Stimulated activated CD4-positive, alpha-beta T cell treated with anti-CD3 and anti-CD28 coated beads, Interleukin-1b, Interleukin-23, amount 100 ng/mL, for 4 hours (primary cell): ENCODE measurements at regions not wholly inside any gene's neighbourhood (a gene's known extent, or its start where the extent isn't known, plus 50 kb on each side); places are given as distances from the start of the nearest gene placed in this dataset.

Experiments used
- DNase-seq, 2 donors: peaks; one replicate each; pipeline ENCODE4 v3.0.0-alpha.2; 2020; ENCODE audit warnings: low read depth in 2 of 2

- no peak for DNase-seq
Observed at GRCh38 chr6:140908505-140908904, 1224.2 kb upstream of the GJE1 start.

GRCh38 chr6:140907235-140907634 is 1225.5 kb upstream of the GJE1 start:
- DNase-seq: no peak

- no peak for DNase-seq
Observed at GRCh38 chr6:140905724-140906123, 1227.0 kb upstream of the GJE1 start.

- DNase-seq: no peak
Observed at GRCh38 chr6:140905050-140905449, 1227.7 kb upstream of the GJE1 start.

GRCh38 chr6:140897804-140898573 is 1234.7 kb upstream of the GJE1 start:
- no peak for DNase-seq

- no peak for DNase-seq
Observed at GRCh38 chr6:140897349-140897748, 1235.4 kb upstream of the GJE1 start.

- no peak for DNase-seq
Observed at GRCh38 chr6:140893432-140893831, 1239.3 kb upstream of the GJE1 start.

- DNase-seq: no peak
Observed at GRCh38 chr6:140879946-140880345, 1252.8 kb upstream of the GJE1 start.

- DNase-seq: no peak
Observed at GRCh38 chr6:140874066-140874465, 1258.7 kb upstream of the GJE1 start.

- DNase-seq: no peak
Observed at GRCh38 chr6:140872885-140873284, 1259.8 kb upstream of the GJE1 start.

GRCh38 chr6:140871911-140872310 is 1260.8 kb upstream of the GJE1 start:
- no peak for DNase-seq

GRCh38 chr6:140867336-140867735 is 1265.4 kb upstream of the GJE1 start:
- DNase-seq: no peak

GRCh38 chr6:140858381-140858971 is 1274.2 kb upstream of the GJE1 start:
- no peak for DNase-seq

- DNase-seq: no peak
Observed at GRCh38 chr6:140857739-140858380, 1274.9 kb upstream of the GJE1 start.

- no peak for DNase-seq
Observed at GRCh38 chr6:140855520-140855919, 1277.2 kb upstream of the GJE1 start.

- no peak for DNase-seq
Observed at GRCh38 chr6:140854318-140854717, 1278.4 kb upstream of the GJE1 start.

- DNase-seq: no peak
Observed at GRCh38 chr6:140850438-140850837, 1282.3 kb upstream of the GJE1 start.

GRCh38 chr6:140849456-140849855 is 1283.3 kb upstream of the GJE1 start:
- no peak for DNase-seq

- no peak for DNase-seq
Observed at GRCh38 chr6:140847262-140847645, 1285.5 kb upstream of the GJE1 start.

- DNase-seq: no peak
Observed at GRCh38 chr6:140846503-140847261, 1286.0 kb upstream of the GJE1 start.

GRCh38 chr6:140845701-140846100 is 1287.0 kb upstream of the GJE1 start:
- DNase-seq: no peak

- DNase-seq: no peak
Observed at GRCh38 chr6:140844167-140844566, 1288.6 kb upstream of the GJE1 start.
